CD4-positive, alpha-beta T cell (primary cell): ENCODE measurements at regions not wholly inside any gene's neighbourhood (a gene's known extent, or its start where the extent isn't known, plus 50 kb on each side); places are given as distances from the start of the nearest gene placed in this dataset.

ENCODE experiments used
- ATAC-seq: fragments of 200-7000 bp; cut with Tn5 transposase; one replicate; pipeline ENCODE4 v1.10.0; 2022; ENCODE audit warnings: mild to moderate bottlenecking; ENCODE audit not compliant: poor library complexity
- CTCF ChIA-PET: fragments of 350-600 bp; sonication (Branson Sonifier 250); formaldehyde crosslinking; loops from one replicate; lab custom pipeline; 2021; ENCODE audit warnings: antibody characterized with exemption, inconsistent platforms; lab: Charles Lee
- POLR2A ChIA-PET: fragments of 350-600 bp; sonication (Branson Sonifier 250); formaldehyde crosslinking; loops from one replicate; lab custom pipeline; 2021; ENCODE audit warnings: antibody characterized with exemption, inconsistent platforms; lab: Charles Lee
- DNase-seq, 14 experiments: peaks; one replicate each; pipeline ENCODE4 v3.0.0-alpha.2; 2013 to 2020; ENCODE audit warnings: mixed read lengths in 2 of 14
- H3K27ac ChIP-seq, 2 donors: one replicate each; pipeline versions ENCODE4 v1.5.1 to v1.7.0; 2013; ENCODE audit warnings: low read length in 2 of 2, low read depth in 1 of 2, mild to moderate bottlenecking in 1 of 2
- H3K27me3 ChIP-seq, 2 experiments: 1 replicate in 1 of 2; 2 replicates in 1 of 2; pipeline versions ENCODE4 v1.6.1 to v1.7.0; 2013; ENCODE audit warnings: low read length in 2 of 2, control low read depth in 1 of 2, mild to moderate bottlenecking in 1 of 2, moderate library complexity in 1 of 2; ENCODE audit not compliant: insufficient read depth in 2 of 2, control insufficient read depth in 1 of 2
- H3K36me3 ChIP-seq: one replicate; pipeline ENCODE4 v1.6.1; 2013; ENCODE audit warnings: low read length, control low read depth; ENCODE audit not compliant: insufficient read depth
- H3K4me1 ChIP-seq: one replicate; pipeline ENCODE4 v1.6.1; 2013; ENCODE audit warnings: low read length, control low read depth; ENCODE audit not compliant: insufficient read depth
- H3K4me3 ChIP-seq: one replicate; pipeline ENCODE4 v1.5.1; 2013; ENCODE audit warnings: mild to moderate bottlenecking, low read length, moderate library complexity
- H3K9me3 ChIP-seq, 2 experiments: 1 replicate in 1 of 2; 2 replicates in 1 of 2; pipeline versions ENCODE4 v1.6.1 to v1.7.0; 2013; ENCODE audit warnings: low read length in 2 of 2, mild to moderate bottlenecking in 2 of 2, control low read depth in 1 of 2, moderate library complexity in 1 of 2; ENCODE audit not compliant: control insufficient read depth in 1 of 2, insufficient read depth in 1 of 2
- H3K27ac Mint-ChIP-seq: one replicate; pipeline ENCODE4 v1.8.0; 2020; ENCODE audit warnings: mixed read lengths
- H3K27me3 Mint-ChIP-seq: one replicate; pipeline ENCODE4 v1.8.0; 2021; ENCODE audit warnings: mixed read lengths
- H3K36me3 Mint-ChIP-seq: one replicate; pipeline ENCODE4 v1.8.0; 2021; ENCODE audit warnings: low read depth, mixed read lengths
- H3K4me1 Mint-ChIP-seq: one replicate; pipeline ENCODE4 v1.8.0; 2021; ENCODE audit warnings: low read depth, mixed read lengths
- H3K4me3 Mint-ChIP-seq: one replicate; pipeline ENCODE4 v1.8.0; 2020; ENCODE audit warnings: mild to moderate bottlenecking, mixed read lengths
- H3K9me3 Mint-ChIP-seq: one replicate; pipeline ENCODE4 v1.8.0; 2020; ENCODE audit warnings: mixed read lengths
- intact Hi-C, 2 experiments: fragments of 100-400 bp; cut with DNase I in 1 of 2; cut with micrococcal nuclease in 1 of 2; formaldehyde crosslinking; loops; one replicate each; pipeline versions ENCODE4 v1.15.1 to v1.9.0; 2023 to 2025; cut with DNase I, micrococcal nuclease
- TF ChIP-seq, protein P1 (sequence below): fragments of 200-600 bp; IDR thresholded peaks from one replicate; pipeline ENCODE4 v1.8.0; 2022; ENCODE audit warnings: antibody characterized with exemption, mild to moderate bottlenecking

DNA sequence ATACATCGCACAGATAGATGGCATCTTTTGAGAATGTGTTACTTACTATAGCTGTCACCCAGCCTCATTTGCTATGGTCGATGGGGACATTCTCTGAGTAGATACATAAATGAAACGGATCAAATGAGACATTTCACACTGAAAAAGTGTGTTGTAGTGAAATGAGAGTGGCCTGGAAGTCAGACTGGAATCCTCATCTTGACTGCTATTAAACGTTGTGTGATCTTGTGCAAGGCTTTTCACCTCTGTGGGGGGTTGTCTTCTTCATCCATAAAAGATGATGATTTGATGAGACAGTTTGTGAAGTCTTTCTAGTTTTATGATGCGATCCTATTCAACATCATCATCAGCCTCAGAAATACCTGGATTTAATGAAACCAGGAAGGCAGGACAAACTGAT is 155.4 kb upstream of the MYO3A start:
- no peak overlapping the region for H3K27ac ChIP-seq
- H3K27me3 ChIP-seq: no peaks in the 10 kb centered on the region
- no peaks in the 10 kb centered on the region for H3K4me1 ChIP-seq
- peaks cover 2% of the 10 kb centered on the region for H3K9me3 Mint-ChIP-seq
- TF ChIP-seq, protein P1, sequence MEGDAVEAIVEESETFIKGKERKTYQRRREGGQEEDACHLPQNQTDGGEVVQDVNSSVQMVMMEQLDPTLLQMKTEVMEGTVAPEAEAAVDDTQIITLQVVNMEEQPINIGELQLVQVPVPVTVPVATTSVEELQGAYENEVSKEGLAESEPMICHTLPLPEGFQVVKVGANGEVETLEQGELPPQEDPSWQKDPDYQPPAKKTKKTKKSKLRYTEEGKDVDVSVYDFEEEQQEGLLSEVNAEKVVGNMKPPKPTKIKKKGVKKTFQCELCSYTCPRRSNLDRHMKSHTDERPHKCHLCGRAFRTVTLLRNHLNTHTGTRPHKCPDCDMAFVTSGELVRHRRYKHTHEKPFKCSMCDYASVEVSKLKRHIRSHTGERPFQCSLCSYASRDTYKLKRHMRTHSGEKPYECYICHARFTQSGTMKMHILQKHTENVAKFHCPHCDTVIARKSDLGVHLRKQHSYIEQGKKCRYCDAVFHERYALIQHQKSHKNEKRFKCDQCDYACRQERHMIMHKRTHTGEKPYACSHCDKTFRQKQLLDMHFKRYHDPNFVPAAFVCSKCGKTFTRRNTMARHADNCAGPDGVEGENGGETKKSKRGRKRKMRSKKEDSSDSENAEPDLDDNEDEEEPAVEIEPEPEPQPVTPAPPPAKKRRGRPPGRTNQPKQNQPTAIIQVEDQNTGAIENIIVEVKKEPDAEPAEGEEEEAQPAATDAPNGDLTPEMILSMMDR: no peak
- ATAC-seq (no peak), DNase-seq (no peak)
- ChIA-PET CTCF (no interaction called here), POLR2A (no interaction called here)
- H3K27me3 Mint-ChIP-seq: no peaks in the 10 kb centered on the region
- no peak overlapping the region for H3K4me3 ChIP-seq
- no peak overlapping the region for H3K27ac Mint-ChIP-seq
- no peaks in the 10 kb centered on the region for H3K36me3 Mint-ChIP-seq
- no peaks in the 10 kb centered on the region for H3K36me3 ChIP-seq
- intact Hi-C loops: no loop called here
- no peaks in the 10 kb centered on the region for H3K9me3 ChIP-seq
- no peak overlapping the region for H3K4me3 Mint-ChIP-seq
- no peaks in the 10 kb centered on the region for H3K4me1 Mint-ChIP-seq

DNA sequence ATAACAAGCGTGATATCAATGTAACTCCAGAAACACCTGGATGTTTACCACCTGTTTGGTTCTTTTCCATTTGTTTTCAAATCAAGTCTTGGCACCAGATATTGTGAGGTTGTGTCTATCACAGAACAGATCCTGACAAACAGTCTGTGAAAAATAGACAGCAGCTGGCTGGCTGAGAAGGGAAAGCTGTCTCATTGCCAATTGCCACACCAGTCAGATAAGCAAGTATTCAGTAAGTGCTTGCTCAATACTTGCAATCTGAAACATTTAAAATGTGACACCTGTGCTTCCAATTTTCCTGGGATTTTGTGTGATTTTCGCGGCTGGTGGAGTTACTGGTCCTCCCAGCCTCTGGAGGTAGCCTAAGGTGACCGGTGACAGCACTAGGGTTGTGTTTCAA is 147.9 kb upstream of the MYO3A start:
- ATAC-seq (no peak), DNase-seq (no peak)
- no peaks in the 10 kb centered on the region for H3K9me3 Mint-ChIP-seq
- intact Hi-C loops: no loop called here
- Histone ChIP-seq H3K27ac (no peak overlapping the region), H3K9me3 (no peaks in the 10 kb centered on the region), H3K36me3 (no peaks in the 10 kb centered on the region), H3K4me3 (no peak overlapping the region), H3K27me3 (no peaks in the 10 kb centered on the region), H3K4me1 (no peaks in the 10 kb centered on the region)
- TF ChIP-seq, protein P1: no peak
- H3K36me3 Mint-ChIP-seq: no peaks in the 10 kb centered on the region
- H3K27me3 Mint-ChIP-seq: peaks cover 4% of the 10 kb centered on the region
- no peaks in the 10 kb centered on the region for H3K4me1 Mint-ChIP-seq
- ChIA-PET POLR2A (no interaction called here), CTCF (no interaction called here)
- H3K4me3 Mint-ChIP-seq: no peak overlapping the region
- H3K27ac Mint-ChIP-seq: no peak overlapping the region

DNA sequence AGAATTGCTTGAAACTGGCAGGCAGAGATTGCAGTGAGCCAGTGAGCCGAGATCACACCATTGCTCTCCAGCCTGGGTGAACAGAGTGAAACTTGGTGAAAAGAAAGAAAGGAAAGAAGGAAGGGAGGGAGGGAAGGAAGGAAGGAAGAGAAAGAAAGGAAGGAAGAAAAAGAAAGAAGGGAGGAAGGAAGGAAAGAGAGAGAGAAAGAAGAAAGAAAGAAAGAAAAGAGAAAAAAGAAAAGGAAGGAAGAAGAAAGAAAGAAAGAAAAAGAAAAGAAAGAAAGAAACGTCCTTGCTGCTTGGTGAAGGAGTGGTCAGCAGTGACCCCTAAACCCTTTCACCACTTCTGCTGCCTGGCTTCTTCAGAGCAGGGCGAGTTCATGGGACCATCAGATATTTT is 147.1 kb upstream of the MYO3A start:
- Mint-ChIP-seq H3K27ac (no peak overlapping the region), H3K4me3 (no peak overlapping the region), H3K9me3 (no peaks in the 10 kb centered on the region), H3K27me3 (peaks cover 6% of the 10 kb centered on the region), H3K36me3 (no peaks in the 10 kb centered on the region), H3K4me1 (no peaks in the 10 kb centered on the region)
- Histone ChIP-seq H3K36me3 (no peaks in the 10 kb centered on the region), H3K4me1 (no peaks in the 10 kb centered on the region), H3K27ac (no peak overlapping the region), H3K4me3 (no peak overlapping the region), H3K9me3 (no peaks in the 10 kb centered on the region), H3K27me3 (no peaks in the 10 kb centered on the region)
- CTCF ChIA-PET: no interaction called here
- ATAC-seq: no peak
- TF ChIP-seq, protein P1: no peak
- DNase-seq: no peak
- intact Hi-C loops: no loop called here
- POLR2A ChIA-PET: no interaction called here
